CD4-positive, alpha-beta T cell (primary cell): ENCODE measurements at regions not wholly inside any gene's neighbourhood (a gene's known extent, or its start where the extent isn't known, plus 50 kb on each side); places are given as distances from the start of the nearest gene placed in this dataset.

Source experiments
- ATAC-seq: fragments of 200-7000 bp; cut with Tn5 transposase; one replicate; pipeline ENCODE4 v1.10.0; 2022; ENCODE audit warnings: mild to moderate bottlenecking; ENCODE audit not compliant: poor library complexity
- CTCF ChIA-PET: fragments of 350-600 bp; sonication (Branson Sonifier 250); formaldehyde crosslinking; loops from one replicate; lab custom pipeline; 2021; ENCODE audit warnings: antibody characterized with exemption, inconsistent platforms; lab: Charles Lee
- POLR2A ChIA-PET: fragments of 350-600 bp; sonication (Branson Sonifier 250); formaldehyde crosslinking; loops from one replicate; lab custom pipeline; 2021; ENCODE audit warnings: antibody characterized with exemption, inconsistent platforms; lab: Charles Lee
- DNase-seq, 14 experiments: peaks; one replicate each; pipeline ENCODE4 v3.0.0-alpha.2; 2013 to 2020; ENCODE audit warnings: mixed read lengths in 2 of 14
- H3K27ac ChIP-seq, 2 donors: one replicate each; pipeline versions ENCODE4 v1.5.1 to v1.7.0; 2013; ENCODE audit warnings: low read length in 2 of 2, low read depth in 1 of 2, mild to moderate bottlenecking in 1 of 2
- H3K27me3 ChIP-seq, 2 experiments: 1 replicate in 1 of 2; 2 replicates in 1 of 2; pipeline versions ENCODE4 v1.6.1 to v1.7.0; 2013; ENCODE audit warnings: low read length in 2 of 2, control low read depth in 1 of 2, mild to moderate bottlenecking in 1 of 2, moderate library complexity in 1 of 2; ENCODE audit not compliant: insufficient read depth in 2 of 2, control insufficient read depth in 1 of 2
- H3K36me3 ChIP-seq: one replicate; pipeline ENCODE4 v1.6.1; 2013; ENCODE audit warnings: low read length, control low read depth; ENCODE audit not compliant: insufficient read depth
- H3K4me1 ChIP-seq: one replicate; pipeline ENCODE4 v1.6.1; 2013; ENCODE audit warnings: low read length, control low read depth; ENCODE audit not compliant: insufficient read depth
- H3K4me3 ChIP-seq: one replicate; pipeline ENCODE4 v1.5.1; 2013; ENCODE audit warnings: mild to moderate bottlenecking, low read length, moderate library complexity
- H3K9me3 ChIP-seq, 2 experiments: 1 replicate in 1 of 2; 2 replicates in 1 of 2; pipeline versions ENCODE4 v1.6.1 to v1.7.0; 2013; ENCODE audit warnings: low read length in 2 of 2, mild to moderate bottlenecking in 2 of 2, control low read depth in 1 of 2, moderate library complexity in 1 of 2; ENCODE audit not compliant: control insufficient read depth in 1 of 2, insufficient read depth in 1 of 2
- H3K27ac Mint-ChIP-seq: one replicate; pipeline ENCODE4 v1.8.0; 2020; ENCODE audit warnings: mixed read lengths
- H3K27me3 Mint-ChIP-seq: one replicate; pipeline ENCODE4 v1.8.0; 2021; ENCODE audit warnings: mixed read lengths
- H3K36me3 Mint-ChIP-seq: one replicate; pipeline ENCODE4 v1.8.0; 2021; ENCODE audit warnings: low read depth, mixed read lengths
- H3K4me1 Mint-ChIP-seq: one replicate; pipeline ENCODE4 v1.8.0; 2021; ENCODE audit warnings: low read depth, mixed read lengths
- H3K4me3 Mint-ChIP-seq: one replicate; pipeline ENCODE4 v1.8.0; 2020; ENCODE audit warnings: mild to moderate bottlenecking, mixed read lengths
- H3K9me3 Mint-ChIP-seq: one replicate; pipeline ENCODE4 v1.8.0; 2020; ENCODE audit warnings: mixed read lengths
- intact Hi-C, 2 experiments: fragments of 100-400 bp; cut with DNase I in 1 of 2; cut with micrococcal nuclease in 1 of 2; formaldehyde crosslinking; loops; one replicate each; pipeline versions ENCODE4 v1.15.1 to v1.9.0; 2023 to 2025; cut with DNase I, micrococcal nuclease
- TF ChIP-seq, protein P1 (sequence below): fragments of 200-600 bp; IDR thresholded peaks from one replicate; pipeline ENCODE4 v1.8.0; 2022; ENCODE audit warnings: antibody characterized with exemption, mild to moderate bottlenecking

DNA sequence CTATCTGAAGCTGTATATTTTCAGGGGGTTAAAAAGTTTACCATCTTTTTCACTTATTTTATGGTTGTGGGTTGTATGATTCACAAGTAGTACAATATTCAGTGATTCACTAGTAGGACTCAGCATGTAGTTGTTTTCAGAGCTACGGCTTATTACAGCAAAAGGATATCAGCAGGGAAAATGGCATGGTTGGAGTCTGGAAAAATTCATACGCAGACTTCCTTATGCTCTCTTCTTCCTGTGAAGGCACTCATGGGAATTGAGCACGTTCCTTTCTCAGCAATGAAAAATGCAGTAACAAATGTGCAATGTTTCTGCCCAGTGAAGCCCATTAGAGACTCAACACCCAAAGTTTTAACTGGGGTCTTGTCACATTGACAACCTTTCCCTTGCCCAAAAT is 250.5 kb downstream of the KCNN2 start:
- no peak overlapping the region for H3K4me3 Mint-ChIP-seq
- no peak for DNase-seq
- ATAC-seq: no peak
- Histone ChIP-seq H3K4me3 (no peak overlapping the region), H3K9me3 (peaks cover 0 to 3% of the 10 kb centered on the region in 2 experiments), H3K27me3 (no peaks in the 10 kb centered on the region), H3K27ac (no peak overlapping the region), H3K36me3 (no peaks in the 10 kb centered on the region), H3K4me1 (no peaks in the 10 kb centered on the region)
- H3K9me3 Mint-ChIP-seq: peaks cover 10% of the 10 kb centered on the region
- CTCF ChIA-PET: no interaction called here
- no peaks in the 10 kb centered on the region for H3K4me1 Mint-ChIP-seq
- H3K36me3 Mint-ChIP-seq: no peaks in the 10 kb centered on the region
- no peak overlapping the region for H3K27ac Mint-ChIP-seq
- POLR2A ChIA-PET: no interaction called here
- TF ChIP-seq, protein P1, sequence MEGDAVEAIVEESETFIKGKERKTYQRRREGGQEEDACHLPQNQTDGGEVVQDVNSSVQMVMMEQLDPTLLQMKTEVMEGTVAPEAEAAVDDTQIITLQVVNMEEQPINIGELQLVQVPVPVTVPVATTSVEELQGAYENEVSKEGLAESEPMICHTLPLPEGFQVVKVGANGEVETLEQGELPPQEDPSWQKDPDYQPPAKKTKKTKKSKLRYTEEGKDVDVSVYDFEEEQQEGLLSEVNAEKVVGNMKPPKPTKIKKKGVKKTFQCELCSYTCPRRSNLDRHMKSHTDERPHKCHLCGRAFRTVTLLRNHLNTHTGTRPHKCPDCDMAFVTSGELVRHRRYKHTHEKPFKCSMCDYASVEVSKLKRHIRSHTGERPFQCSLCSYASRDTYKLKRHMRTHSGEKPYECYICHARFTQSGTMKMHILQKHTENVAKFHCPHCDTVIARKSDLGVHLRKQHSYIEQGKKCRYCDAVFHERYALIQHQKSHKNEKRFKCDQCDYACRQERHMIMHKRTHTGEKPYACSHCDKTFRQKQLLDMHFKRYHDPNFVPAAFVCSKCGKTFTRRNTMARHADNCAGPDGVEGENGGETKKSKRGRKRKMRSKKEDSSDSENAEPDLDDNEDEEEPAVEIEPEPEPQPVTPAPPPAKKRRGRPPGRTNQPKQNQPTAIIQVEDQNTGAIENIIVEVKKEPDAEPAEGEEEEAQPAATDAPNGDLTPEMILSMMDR: no peak
- intact Hi-C loops: no loop called here
- no peaks in the 10 kb centered on the region for H3K27me3 Mint-ChIP-seq

DNA sequence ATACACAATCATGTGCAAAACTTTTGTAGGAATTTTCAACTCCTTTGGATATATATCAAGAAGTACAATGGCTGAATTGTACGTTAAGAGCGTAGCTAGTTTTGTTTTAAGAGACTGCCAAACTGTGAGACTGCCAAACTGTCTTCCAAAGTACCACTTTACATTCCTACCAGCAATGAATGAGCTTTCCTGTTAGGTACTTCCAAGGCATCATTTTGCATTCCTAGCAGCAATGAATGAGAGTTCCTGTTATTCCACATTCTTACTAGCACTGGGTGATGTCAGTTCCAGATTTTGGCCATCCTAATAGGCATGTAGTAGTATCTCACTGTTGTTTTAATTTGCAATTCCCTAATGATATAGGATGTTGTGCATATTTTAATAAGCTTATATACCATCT is 219.3 kb downstream of the KCNN2 start:
- Histone ChIP-seq H3K4me1 (no peaks in the 10 kb centered on the region), H3K27ac (no peak overlapping the region), H3K27me3 (no peaks in the 10 kb centered on the region), H3K4me3 (no peak overlapping the region), H3K9me3 (no peaks in the 10 kb centered on the region), H3K36me3 (no peaks in the 10 kb centered on the region)
- no peak for DNase-seq
- ChIA-PET POLR2A (no interaction called here), CTCF (interaction anchor here (0.6 kb wide), 1 partner anchor 45 kb away, joined by 4 read pairs; no protein-coding TSS in a partner anchor)
- H3K27ac Mint-ChIP-seq: no peak overlapping the region
- no peaks in the 10 kb centered on the region for H3K4me1 Mint-ChIP-seq
- intact Hi-C loops: no loop called here
- TF ChIP-seq, protein P1: no peak
- no peak for ATAC-seq
- H3K9me3 Mint-ChIP-seq: peaks cover 6% of the 10 kb centered on the region
- H3K27me3 Mint-ChIP-seq: no peaks in the 10 kb centered on the region
- H3K36me3 Mint-ChIP-seq: no peaks in the 10 kb centered on the region
- no peak overlapping the region for H3K4me3 Mint-ChIP-seq

DNA sequence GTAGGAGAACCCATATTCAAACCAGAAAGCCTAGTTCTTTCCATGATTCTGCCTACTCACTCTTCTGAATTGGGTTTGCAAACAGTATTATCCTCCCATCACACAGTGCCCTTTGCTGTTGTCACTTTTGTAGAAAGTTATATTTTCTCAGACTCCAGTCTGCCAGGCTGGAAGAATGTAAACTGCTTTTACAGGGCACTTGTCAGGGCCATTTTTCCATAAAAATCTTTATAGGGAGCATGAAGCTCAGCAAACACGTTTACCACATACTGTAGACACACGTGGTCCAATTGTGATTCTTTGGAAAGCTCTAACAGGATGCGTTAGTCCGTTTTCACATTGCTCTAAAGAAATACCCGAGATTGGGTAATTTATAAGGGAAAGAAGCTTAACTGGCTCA is 204.0 kb downstream of the KCNN2 start:
- ChIA-PET CTCF (no interaction called here), POLR2A (no interaction called here)
- no peak overlapping the region for H3K4me3 ChIP-seq
- peaks cover 13% of the 10 kb centered on the region for H3K9me3 Mint-ChIP-seq
- intact Hi-C loops: no loop called here
- no peak for DNase-seq
- no peak overlapping the region for H3K27ac Mint-ChIP-seq
- no peaks in the 10 kb centered on the region for H3K27me3 ChIP-seq
- no peaks in the 10 kb centered on the region for H3K36me3 Mint-ChIP-seq
- no peak for ATAC-seq
- H3K4me3 Mint-ChIP-seq: no peak overlapping the region
- H3K9me3 ChIP-seq: peaks cover 0 to 4% of the 10 kb centered on the region in 2 experiments
- TF ChIP-seq, protein P1: no peak
- H3K36me3 ChIP-seq: no peaks in the 10 kb centered on the region
- no peak overlapping the region for H3K27ac ChIP-seq
- no peaks in the 10 kb centered on the region for H3K4me1 Mint-ChIP-seq
- H3K4me1 ChIP-seq: no peaks in the 10 kb centered on the region
- no peaks in the 10 kb centered on the region for H3K27me3 Mint-ChIP-seq
